Sigmoid colon (tissue), 6 donors: ENCODE measurements at regions not wholly inside any gene's neighbourhood (a gene's known extent, or its start where the extent isn't known, plus 50 kb on each side); places are given as distances from the start of the nearest gene placed in this dataset.
"Not testable (repeated sequence)": the region's sequence is repeated elsewhere in the genome, so short reads cannot be mapped to it uniquely, and the experiment has no call there.

ENCODE experiments used
- DNase-seq: peaks from one replicate; pipeline ENCODE4 v3.0.0-alpha.2; 2019
- H3K27ac ChIP-seq, 4 donors: fragments of 200-600 bp; sonication (generic); one replicate each; pipeline ENCODE4 v1.5.1; 2016 to 2019; ENCODE audit warnings: mild to moderate bottlenecking in 1 of 4
- H3K27me3 ChIP-seq, 3 donors: fragments of 200-600 bp; sonication (generic); one replicate each; pipeline ENCODE4 v1.5.1; 2019; ENCODE audit warnings: mild to moderate bottlenecking in 1 of 3
- H3K36me3 ChIP-seq, 4 donors: fragments of 200-600 bp; sonication (generic); one replicate each; pipeline ENCODE4 v1.5.1; 2016 to 2019
- H3K4me1 ChIP-seq, 4 donors: fragments of 200-600 bp; sonication (generic); one replicate each; pipeline ENCODE4 v1.5.1; 2017 to 2019
- H3K4me3 ChIP-seq, 4 donors: fragments of 200-600 bp; sonication (generic); one replicate each; pipeline ENCODE4 v1.5.1; 2017 to 2019; ENCODE audit warnings: mild to moderate bottlenecking in 2 of 4, moderate library complexity in 1 of 4
- H3K9me3 ChIP-seq, 4 donors: fragments of 200-600 bp in 3 of 4; sonication (generic) in 3 of 4; one replicate each; pipeline versions ENCODE4 v1.5.1 to v1.6.1; 2013 to 2019
- WGBS, 2 donors: extraction: QIAGEN DNeasy Blood & Tissue Kit; methylation state at CpG; one replicate each; pipeline ENCODE4 v1.1.7; 2013; 5-methylcytosine and 5-hydroxymethylcytosine counted together
- intact Hi-C: fragments of 100-400 bp; cut with DNase I; formaldehyde crosslinking; loops from one replicate; pipeline ENCODE4 v1.15.1; 2023
- donor health status: healthy with polysubstance abuse.
- donor health status: healthy.

DNA sequence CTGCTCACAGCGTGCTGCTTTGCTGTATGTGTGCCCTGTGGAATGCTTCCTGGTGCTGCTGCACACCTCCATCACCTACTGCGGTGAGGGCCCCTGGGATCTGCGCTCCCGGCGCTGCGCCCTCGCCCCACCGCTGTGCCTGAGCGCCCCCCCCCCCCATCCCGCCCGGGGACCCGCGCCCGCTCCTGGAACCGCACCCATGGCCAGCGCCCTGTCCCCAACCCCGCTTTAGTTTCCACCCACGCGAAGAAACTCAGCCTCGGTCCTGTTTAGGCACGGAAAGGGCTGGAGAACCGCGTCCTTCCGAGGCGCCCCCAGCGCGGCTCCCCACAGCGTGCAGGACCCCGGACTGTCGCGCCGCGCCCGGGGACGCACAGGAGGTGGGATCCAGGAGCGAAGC lies 265.5 kb downstream of the POTEB3 start:
- H3K4me3 ChIP-seq, H3K27ac ChIP-seq, H3K36me3 ChIP-seq, H3K9me3 ChIP-seq, DNase-seq, H3K4me1 ChIP-seq, intact Hi-C loops, H3K27me3 ChIP-seq: not testable (repeated sequence)
- 79 to 83% methylated on average over 34 to 36 of the region's 36 CpGs for WGBS, 2 donors

DNA sequence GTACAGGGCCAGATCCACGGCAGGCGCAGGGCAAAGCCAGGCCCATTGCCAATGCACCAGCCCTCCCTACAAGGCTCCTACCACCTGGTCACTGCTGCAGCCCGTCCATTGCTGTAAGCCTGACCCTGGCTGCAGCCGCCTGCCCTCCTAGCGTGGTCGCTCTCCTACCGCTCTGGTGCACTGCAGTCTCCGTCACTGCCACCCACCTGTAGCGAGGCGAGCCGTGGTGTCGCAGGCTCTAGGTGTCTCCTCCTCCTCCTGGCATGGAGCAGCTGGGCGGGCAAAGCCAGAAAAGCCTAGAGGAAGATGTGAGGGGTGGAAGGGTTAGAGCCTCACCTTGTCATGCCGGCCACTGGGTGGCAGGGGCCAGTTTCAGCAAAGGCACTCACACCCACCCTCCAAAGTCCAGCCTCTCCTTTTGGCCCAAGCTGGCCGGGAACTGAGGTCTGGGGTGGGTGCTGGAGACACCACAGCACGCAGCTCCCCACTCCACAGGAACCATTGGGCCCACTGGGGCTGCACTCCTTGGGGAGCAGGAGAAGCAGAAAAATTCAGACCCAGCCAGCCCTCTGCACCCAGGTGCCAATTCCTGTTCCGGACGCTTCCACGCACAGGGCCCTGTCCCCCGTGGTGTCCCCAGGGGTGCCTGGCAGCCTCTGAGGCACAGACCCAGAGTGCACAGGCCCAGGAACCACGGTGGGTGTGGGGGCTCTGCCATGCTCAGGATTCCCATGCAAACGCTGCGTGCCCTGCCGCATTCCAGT lies 285.3 kb upstream of the POTEB2 start:
- DNase-seq, H3K27ac ChIP-seq, H3K27me3 ChIP-seq, H3K4me3 ChIP-seq, H3K9me3 ChIP-seq, H3K36me3 ChIP-seq, H3K4me1 ChIP-seq, intact Hi-C loops: not testable (repeated sequence)
- 92 to 96% methylated on average over 10 to 17 of the region's 24 CpGs for whole genome bisulfite sequencing, 2 donors

DNA sequence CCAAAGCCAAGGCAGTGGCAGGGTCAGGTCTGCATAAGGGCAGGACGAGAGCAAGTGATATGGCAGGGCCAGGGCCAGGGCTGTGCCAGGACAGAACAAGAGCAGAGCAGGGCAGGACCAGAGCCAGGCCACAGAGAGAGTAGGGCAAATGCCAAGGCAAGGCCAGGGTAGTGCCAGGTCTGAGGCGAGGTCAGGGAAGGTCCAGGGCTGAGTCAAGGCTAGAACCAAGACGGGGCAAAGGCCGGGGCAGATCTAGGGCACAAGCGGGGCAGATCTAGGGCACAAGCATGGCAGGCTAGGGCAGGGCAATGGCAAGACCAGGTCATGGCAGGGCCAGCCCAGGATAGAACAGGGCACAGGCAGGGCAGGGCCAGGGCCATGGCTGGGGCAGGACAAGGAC lies 282.0 kb upstream of the POTEB2 start:
- H3K9me3 ChIP-seq, DNase-seq, H3K27ac ChIP-seq, intact Hi-C loops, H3K36me3 ChIP-seq, H3K4me1 ChIP-seq, H3K27me3 ChIP-seq, H3K4me3 ChIP-seq: not testable (repeated sequence)
- WGBS, 2 donors, result 87 to 89% methylated on average over 4 of the region's 5 CpGs

DNA sequence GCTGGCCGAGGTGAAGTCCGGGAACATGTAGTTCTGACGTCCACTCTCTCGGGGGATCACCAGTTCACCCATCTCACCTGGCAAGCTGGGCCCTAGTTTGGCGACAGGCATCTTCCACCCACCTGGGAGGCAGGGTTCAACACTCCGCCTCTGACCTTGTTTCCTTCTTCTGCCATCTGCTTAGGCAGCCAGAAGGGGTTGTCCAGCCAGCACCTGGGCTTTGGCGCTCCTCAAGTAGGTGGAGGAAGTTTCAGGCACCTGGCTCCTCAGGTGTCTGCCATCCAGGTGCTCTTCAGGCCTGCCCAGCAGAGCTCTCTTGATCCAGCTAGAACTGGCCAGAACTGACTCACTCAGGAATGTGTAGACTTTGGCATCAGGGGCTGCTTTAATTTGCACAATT lies 267.8 kb upstream of the POTEB2 start:
- H3K9me3 ChIP-seq, intact Hi-C loops, H3K27me3 ChIP-seq, H3K4me1 ChIP-seq, H3K4me3 ChIP-seq, DNase-seq, H3K27ac ChIP-seq, H3K36me3 ChIP-seq: not testable (repeated sequence)
- WGBS, 2 donors, result 80% methylated on average over 3 of the region's 7 CpGs; no CpG with 5 or more reads in 1 of the 2 donors

DNA sequence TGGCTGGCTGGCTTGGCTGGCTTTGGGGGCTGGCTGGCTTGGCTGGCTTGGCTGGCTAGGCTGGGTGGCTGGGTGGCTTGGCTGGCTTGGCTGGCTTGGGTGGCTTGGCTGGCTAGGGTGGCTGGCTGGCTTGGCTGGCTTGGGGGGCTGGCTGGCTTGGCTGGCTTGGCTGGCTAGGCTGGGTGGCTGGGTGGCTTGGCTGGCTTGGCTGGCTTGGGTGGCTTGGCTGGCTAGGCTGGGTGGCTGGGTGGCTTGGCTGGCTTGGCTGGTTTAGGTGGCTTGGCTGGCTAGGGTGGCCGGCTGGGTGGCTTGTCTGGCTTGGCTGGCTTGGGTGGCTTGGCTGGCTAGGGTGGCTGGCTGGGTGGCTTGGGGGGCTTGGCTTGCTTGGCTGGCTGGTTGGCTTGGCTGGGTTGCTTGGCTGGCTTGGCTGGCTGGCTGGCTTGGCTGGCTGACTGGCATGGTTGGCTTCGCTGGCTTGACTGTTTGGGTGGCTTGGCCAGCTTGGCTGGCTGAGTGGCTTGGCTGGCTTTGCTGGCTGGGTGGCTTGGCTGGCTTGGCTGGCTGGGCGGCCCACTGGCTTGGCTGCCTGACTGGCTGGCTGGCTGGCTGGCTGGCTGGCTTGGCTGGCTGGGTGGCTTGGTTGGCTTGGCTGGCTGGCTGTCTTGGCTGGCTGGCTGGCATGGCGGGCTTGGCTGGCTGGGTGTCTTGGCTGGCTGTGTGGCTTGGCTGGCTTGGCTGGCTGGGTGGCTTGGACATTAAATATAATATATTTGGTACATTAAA lies 246.3 kb upstream of the POTEB2 start:
- WGBS, 2 donors, result 0% methylated on average over 1 of the region's 4 CpGs
- H3K27ac ChIP-seq, H3K27me3 ChIP-seq, H3K4me3 ChIP-seq, intact Hi-C loops, H3K4me1 ChIP-seq, H3K9me3 ChIP-seq, H3K36me3 ChIP-seq: not testable (repeated sequence)
- peak; percentile 67 for DNase-seq

DNA sequence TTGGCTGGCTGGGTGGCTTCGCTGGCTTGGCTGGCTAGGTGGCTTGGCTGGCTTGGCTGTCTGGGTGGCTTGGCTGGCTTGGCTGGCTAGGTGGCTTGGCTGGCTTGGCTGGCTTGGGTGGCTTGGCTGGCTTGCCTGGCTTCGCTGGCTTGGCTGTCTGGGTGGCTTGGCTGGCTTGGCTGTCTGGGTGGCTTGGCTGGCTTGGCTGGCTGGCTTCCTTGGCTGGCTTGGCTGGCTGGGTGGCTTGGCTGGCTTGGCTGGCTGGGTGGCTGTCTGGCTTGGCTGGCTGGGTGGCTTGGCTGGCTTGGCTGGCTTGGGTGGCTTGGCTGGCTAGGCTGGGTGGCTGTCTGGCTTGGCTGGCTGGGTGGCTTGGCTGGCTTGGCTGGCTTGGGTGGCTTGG lies 245.7 kb upstream of the POTEB2 start:
- intact Hi-C loops, H3K4me3 ChIP-seq, H3K4me1 ChIP-seq, H3K9me3 ChIP-seq, H3K36me3 ChIP-seq, H3K27me3 ChIP-seq, H3K27ac ChIP-seq: not testable (repeated sequence)
- 75% methylated on average over 1 of the region's 2 CpGs for WGBS, 2 donors
- DNase-seq, result peak; percentile 76

DNA sequence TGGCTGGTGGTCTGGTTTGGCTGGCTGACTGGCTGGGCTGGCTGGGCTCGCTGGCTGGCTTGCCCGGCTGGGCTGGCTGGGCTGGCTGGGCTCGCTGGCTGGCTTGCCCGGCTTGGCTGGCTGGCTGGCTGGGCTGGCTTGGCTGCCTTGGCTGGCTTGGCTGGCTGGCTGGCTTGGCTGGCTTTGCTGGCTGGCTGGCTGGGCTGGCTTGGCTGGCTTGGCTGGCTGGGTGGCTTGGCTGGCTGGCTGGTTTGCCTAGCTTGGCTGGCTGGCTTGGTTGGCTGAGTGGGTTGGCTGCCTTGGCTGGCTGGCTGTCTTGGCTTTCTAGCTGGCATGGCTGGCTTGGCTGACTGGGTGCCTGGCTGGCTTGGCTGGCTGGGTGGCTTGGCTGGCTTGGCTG lies 245.1 kb upstream of the POTEB2 start:
- H3K9me3 ChIP-seq, H3K27ac ChIP-seq, H3K4me1 ChIP-seq, intact Hi-C loops, H3K36me3 ChIP-seq, H3K27me3 ChIP-seq, H3K4me3 ChIP-seq: not testable (repeated sequence)
- peak; percentile 7 for DNase-seq
- no CpG with 5 or more reads among the region's 4 CpGs for WGBS, 2 donors

DNA sequence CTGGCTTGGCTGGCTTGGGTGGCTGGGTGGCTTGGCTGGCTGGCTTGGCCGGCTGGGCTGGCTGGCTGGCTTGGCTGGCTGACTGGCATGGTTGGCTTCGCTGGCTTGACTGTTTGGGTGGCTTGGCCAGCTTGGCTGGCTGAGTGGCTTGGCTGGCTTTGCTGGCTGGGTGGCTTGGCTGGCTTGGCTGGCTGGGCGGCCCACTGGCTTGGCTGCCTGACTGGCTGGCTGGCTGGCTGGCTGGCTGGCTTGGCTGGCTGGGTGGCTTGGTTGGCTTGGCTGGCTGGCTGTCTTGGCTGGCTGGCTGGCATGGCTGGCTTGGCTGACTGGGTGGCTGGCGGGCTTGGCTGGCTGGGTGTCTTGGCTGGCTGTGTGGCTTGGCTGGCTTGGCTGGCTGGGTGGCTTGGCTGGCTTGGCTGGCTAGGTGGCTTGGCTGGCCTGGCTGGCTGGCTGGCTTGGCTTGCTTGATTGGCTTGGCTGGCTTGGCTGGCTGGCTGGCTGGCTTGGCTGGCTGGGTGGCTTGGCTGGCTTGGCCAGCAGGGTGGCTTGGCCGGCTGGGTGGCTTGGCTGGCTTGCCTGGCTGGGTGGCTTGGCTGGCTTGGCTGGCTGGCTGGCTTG lies 244.2 kb upstream of the POTEB2 start:
- H3K4me3 ChIP-seq, H3K4me1 ChIP-seq, H3K27ac ChIP-seq, H3K27me3 ChIP-seq, intact Hi-C loops, H3K9me3 ChIP-seq, H3K36me3 ChIP-seq: not testable (repeated sequence)
- 60 to 62% methylated on average over 4 of the region's 5 CpGs for WGBS, 2 donors
- peak; percentile 83 for DNase-seq

DNA sequence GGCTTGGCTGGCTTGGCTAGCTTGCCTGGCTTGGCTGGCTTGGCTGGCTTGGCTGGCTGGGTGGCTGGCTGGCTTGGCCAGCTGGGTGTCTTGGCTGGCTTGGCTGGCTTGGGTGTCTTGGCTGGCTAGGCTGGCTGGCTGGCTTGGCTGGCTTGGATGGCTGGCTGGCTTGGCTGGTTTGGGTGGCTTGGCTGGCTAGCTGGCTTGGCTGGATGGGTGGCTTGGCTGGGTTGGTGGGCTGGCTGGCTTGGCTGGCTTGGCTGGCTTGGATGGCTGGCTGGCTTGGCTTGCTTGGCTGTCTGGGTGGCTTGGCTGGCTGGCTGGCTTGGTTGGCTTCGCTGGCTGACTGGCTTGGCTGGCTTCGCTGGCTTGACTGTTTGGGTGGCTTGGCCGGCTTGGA lies 242.3 kb upstream of the POTEB2 start:
- H3K4me3 ChIP-seq, H3K27me3 ChIP-seq, H3K9me3 ChIP-seq, H3K4me1 ChIP-seq, H3K27ac ChIP-seq, DNase-seq, intact Hi-C loops, H3K36me3 ChIP-seq: not testable (repeated sequence)
- WGBS, 2 donors, result no CpG with 5 or more reads among the region's 3 CpGs

DNA sequence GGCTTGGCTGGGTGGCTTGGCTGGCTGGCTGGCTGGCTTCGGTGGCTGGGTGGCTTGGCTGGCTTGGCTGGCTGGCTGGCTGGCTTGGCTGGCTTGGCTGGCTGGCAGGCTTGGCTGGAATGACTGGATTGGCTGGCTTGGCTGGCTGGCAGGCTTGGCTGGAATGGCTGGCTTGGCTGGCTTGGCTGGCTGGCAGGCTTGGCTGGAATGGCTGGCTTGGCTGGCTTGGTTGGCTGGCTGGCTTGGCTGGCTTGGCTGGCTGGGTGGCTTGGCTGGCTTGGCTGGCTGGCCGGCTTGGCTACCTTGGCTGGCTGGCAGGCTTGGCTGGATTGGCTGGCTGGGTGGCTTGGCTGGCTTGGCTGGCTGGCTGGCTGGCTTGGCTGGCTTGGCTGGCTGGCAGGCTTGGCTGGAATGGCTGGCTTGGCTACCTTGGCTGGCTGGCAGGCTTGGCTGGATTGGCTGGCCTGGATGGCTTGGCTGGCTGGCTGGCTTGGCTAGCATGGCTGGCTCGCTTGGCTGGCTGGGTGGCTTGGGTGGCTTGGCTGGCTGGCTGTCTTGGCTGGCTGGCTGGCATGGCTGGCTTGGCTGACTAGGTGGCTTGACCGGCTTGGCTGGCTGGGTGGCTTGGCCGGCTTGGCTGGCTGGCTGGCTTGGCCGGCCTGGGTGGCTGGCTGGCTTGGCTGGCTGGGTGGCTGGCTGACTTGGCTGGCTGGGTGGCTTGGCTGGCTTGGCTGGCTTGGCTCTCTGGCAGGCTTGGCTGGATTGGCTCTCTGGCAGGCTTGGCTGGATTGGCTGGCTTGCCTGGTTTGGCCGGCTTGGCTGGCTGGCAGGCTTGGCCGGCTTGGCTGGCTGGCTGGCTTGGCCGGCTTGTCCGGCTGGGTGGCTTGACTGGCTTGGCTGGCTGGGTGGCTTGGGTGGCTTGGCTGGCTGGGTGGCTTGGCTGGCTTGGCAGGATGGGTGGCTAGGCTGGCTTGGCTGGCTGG lies 241.6 kb upstream of the POTEB2 start:
- H3K36me3 ChIP-seq, H3K4me1 ChIP-seq, H3K27me3 ChIP-seq, H3K9me3 ChIP-seq, H3K4me3 ChIP-seq, intact Hi-C loops, H3K27ac ChIP-seq: not testable (repeated sequence)
- DNase-seq, result peak; percentile 12
- no CpG with 5 or more reads among the region's 10 CpGs for WGBS, 2 donors

DNA sequence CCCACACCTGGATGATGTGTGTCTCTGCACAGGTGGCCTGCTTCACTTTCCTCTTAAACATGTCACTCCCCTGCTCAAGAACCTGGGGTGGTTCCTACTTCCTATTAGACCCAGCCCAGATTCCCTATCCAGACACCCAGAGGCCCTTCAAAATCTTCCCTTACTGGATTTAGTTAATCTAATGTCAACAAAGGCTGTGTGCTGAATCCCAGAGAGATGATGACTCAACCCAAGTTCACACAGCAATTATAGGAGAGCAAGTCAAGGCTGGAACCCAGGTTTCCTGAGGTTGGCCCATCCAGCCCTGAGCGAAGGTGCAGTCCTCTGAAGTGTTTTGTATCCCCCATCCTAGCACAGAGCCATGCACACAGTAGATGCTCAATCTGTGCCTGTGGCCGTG lies 230.5 kb upstream of the POTEB2 start:
- H3K27ac ChIP-seq, H3K9me3 ChIP-seq, DNase-seq, intact Hi-C loops, H3K4me3 ChIP-seq, H3K4me1 ChIP-seq, H3K36me3 ChIP-seq, H3K27me3 ChIP-seq: not testable (repeated sequence)
- WGBS, 2 donors, result no CpG with 5 or more reads among the region's 2 CpGs

DNA sequence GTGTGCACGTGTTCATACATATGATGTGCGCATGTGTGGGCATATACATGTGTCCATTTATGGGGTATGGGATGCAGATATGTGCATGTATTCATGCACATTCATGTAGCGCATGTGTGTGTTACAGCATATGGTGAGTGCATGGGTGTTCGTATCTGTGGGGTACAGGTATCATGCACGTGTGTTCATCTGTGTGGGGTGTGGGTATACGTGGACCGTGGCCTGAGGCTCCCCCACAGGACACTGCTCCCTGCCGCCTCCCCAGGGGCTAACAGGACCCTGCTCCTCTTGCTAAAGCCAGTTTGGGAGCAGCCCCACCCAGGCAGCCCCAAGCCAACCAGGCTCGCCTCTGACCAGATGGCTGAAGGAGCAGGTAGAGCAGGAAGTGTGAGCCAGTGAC lies 213.4 kb upstream of the POTEB2 start:
- intact Hi-C loops, H3K9me3 ChIP-seq, H3K27ac ChIP-seq, H3K36me3 ChIP-seq, DNase-seq, H3K4me1 ChIP-seq, H3K4me3 ChIP-seq, H3K27me3 ChIP-seq: not testable (repeated sequence)
- no CpG with 5 or more reads among the region's 9 CpGs for WGBS, 2 donors
